ENCODE measurements at regions not wholly inside any gene's neighbourhood (a gene's known extent, or its start where the extent isn't known, plus 50 kb on each side); places are given as distances from the start of the nearest gene placed in this dataset.
"Not testable (repeated sequence)": the region's sequence is repeated elsewhere in the genome, so short reads cannot be mapped to it uniquely, and the experiment has no call there.

DNA sequence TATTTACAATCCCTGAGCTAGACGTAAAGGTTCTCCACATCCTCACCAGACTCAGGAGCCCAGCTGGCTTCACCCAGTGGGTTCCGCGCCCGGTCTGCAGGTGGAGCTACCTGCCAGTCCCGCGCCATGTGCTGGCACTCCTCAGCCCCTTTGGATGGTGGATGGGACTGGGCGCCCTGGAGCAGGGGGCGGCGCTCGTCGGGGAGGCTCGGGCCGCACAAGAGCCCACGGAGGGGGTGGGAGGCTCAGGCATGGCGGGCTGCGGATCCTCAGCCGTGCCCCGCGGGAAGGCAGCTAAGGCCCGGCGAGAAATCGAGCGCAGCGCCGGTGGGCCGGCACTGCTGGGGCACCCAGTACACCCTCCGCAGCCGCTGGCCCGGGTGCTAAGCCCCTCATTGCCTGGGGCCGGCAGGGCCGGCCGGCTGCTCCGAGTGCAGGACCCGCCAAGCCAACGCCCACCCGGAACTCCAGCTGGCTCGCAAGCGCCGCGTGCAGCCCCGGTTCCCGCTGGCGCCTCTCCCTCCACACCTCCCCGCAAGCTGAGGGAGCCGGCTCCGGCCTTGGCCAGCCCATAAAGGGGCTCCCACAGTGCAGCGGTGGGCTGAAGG lies 448.3 kb downstream of the COL11A1 start:
- TF ChIP-seq GATAD2B (conservative IDR thresholded peaks at IDR 0.05; ENCODE audit: low read depth); CTCF (IDR thresholded peaks at IDR 0.05 in 2 of 3, conservative IDR thresholded peaks at IDR 0.05 in 1 of 3; ENCODE audit: control insufficient read depth in 2 of 3, extremely low read depth in 1 of 3, insufficient read depth in 1 of 3, low read depth in 3 of 3, low read length in 3 of 3); SUPT20H (IDR thresholded peaks at IDR 0.05; ENCODE audit: borderline replicate concordance, control insufficient read depth, low read depth, low read length); MTA3 (IDR thresholded peaks at IDR 0.05; ENCODE audit: borderline replicate concordance, low read length); RAD21 (IDR thresholded peaks at IDR 0.05; ENCODE audit: insufficient read depth, low read depth, low read length): not testable (repeated sequence)
